ENCODE measurements at regions not wholly inside any gene's neighbourhood (a gene's known extent, or its start where the extent isn't known, plus 50 kb on each side); places are given as distances from the start of the nearest gene placed in this dataset.

DNA sequence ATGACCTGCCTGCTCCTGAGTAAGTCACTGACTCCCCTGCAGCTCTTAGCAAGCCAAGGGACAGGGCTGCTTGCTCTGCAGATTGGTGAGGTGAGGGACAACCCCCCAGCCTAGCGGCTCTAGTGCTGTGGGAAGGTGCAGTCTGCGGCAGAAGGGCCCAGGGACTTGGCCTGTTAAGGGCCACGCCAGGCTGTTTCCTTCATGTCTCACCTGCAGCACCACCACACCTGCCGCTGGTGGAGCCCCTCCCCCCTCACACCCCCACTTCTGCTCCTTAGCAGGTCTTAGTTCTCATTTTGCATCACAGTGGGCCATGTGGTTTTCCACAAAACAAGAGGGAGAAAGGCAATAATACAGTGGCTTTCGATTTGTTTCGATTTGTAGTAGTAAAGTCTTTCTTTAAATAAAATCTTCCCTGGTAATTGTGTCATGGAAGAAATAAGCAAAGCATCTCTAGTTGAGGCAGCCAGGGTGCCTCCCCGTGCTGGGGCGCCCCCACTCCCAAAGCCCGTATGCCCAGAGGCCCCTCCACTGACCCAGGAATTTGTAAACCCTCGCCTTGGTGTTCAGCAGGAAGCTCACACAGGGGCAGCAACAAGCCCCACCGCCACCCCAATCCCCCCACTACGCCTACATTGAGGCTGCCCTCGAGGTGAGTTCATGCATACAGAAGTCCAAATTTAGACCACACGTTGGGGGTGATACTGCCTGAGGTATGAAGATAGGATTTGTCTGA is 86.5 kb upstream of the CLDN5 start:
- 55 to 66% methylated on average over 14 of the region's 14 CpGs for WGBS, 2 donors
- intact Hi-C loops (cut with DNase I; ENCODE audit: low total_unique reads): no loop called here

DNA sequence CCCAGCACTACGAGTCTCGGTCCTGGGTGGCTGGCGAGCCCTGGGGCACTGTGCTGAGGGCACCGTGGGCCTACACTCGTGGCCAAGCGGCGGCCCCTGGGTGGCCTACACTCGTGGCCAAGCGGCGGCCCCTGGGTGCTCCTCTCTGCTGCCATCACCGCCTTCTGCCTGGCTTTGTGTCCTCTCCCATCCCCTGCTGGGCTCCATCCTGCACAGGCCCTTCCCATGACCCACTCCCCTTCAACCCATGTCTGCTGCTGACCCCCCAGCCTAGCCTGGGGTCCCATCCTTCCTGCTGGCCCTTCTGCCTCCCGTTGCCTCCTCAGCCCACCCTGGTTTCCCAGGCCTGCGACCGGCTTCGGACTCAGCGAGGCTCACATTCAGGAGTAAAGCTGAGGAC is 87.4 kb upstream of the CLDN5 start:
- intact Hi-C loops (cut with DNase I; ENCODE audit: low total_unique reads): no loop called here
- 84 to 89% methylated on average over 16 of the region's 16 CpGs for WGBS, 2 donors
- no peak for DNase-seq (ENCODE audit: low spot score in 2 of 2)
- no peak overlapping the region for H3K4me3 ChIP-seq (ENCODE audit: low read depth, poor library complexity, severe bottlenecking)
- TF ChIP-seq, protein P1, sequence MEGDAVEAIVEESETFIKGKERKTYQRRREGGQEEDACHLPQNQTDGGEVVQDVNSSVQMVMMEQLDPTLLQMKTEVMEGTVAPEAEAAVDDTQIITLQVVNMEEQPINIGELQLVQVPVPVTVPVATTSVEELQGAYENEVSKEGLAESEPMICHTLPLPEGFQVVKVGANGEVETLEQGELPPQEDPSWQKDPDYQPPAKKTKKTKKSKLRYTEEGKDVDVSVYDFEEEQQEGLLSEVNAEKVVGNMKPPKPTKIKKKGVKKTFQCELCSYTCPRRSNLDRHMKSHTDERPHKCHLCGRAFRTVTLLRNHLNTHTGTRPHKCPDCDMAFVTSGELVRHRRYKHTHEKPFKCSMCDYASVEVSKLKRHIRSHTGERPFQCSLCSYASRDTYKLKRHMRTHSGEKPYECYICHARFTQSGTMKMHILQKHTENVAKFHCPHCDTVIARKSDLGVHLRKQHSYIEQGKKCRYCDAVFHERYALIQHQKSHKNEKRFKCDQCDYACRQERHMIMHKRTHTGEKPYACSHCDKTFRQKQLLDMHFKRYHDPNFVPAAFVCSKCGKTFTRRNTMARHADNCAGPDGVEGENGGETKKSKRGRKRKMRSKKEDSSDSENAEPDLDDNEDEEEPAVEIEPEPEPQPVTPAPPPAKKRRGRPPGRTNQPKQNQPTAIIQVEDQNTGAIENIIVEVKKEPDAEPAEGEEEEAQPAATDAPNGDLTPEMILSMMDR (IDR thresholded peaks at IDR 0.05): no peak
- TF ChIP-seq POLR2A (IDR thresholded peaks at IDR 0.05): no peak

More for the DNA sequence above, 86.5 kb upstream of the CLDN5 start:
- no peak for TF ChIP-seq POLR2A (IDR thresholded peaks at IDR 0.05)
- TF ChIP-seq, protein P1 (IDR thresholded peaks at IDR 0.05): no peak
- no peak overlapping the region for H3K4me3 ChIP-seq (ENCODE audit: low read depth, poor library complexity, severe bottlenecking)
- DNase-seq (ENCODE audit: low spot score in 2 of 2): no peak

DNA sequence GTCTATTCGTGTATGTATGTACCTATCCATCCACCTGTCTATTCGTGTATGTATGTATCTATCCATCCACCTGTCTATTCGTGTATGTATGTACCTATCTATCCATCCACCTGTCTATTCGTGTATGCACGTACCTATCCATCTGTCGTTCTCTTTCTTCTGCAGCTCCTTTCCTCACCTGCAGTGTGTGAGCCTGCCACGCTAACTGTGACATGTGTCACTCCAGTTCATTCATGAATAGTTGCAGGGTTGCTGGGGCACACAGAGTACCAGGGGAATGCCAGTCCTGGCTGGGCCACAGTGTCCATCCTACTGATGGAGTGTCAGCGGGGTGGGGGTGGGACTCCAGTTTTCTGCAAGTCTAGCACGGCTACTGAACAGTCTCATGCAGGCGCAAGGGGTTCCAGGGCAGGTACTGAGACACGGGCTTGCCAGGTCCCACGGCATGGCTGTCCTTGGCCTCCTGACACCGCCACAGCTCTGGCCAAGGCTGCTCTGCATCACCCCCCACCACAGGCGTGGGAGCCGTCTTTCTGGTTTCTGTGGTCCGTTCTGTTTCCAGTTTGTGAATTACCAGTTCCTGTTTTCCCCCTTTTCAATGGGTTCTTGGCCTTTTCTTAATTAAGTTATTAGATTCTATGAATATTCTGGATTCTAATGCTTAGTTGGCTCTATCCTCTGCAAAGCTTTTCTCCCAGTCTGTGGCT is 88.8 kb upstream of the CLDN5 start:
- intact Hi-C loops (cut with DNase I; ENCODE audit: low total_unique reads): no loop called here
- TF ChIP-seq, protein P1 (IDR thresholded peaks at IDR 0.05): no peak
- TF ChIP-seq POLR2A (IDR thresholded peaks at IDR 0.05): no peak
- WGBS, 2 donors: 69 to 74% methylated on average over 16 of the region's 16 CpGs

DNA sequence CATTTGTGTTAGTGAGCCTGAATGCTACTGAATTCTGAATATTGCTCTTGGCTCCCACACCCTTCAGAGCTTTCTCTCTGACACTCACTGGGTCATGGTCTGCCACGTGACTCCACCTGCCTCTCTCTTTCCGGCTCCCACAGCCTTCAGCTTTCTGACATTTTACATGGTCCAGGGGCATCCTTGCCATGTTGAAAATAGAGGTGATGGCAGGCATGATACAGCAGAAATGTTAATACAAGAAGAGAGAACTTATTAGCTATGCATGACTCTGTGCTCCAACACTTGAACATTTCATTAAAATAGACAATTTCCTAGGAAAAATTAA is 90.3 kb upstream of the CLDN5 start:
- 75 to 77% methylated on average over 2 of the region's 2 CpGs for WGBS, 2 donors
- no peak for DNase-seq (ENCODE audit: low spot score in 2 of 2)
- TF ChIP-seq, protein P1 (IDR thresholded peaks at IDR 0.05): no peak
- no peak for TF ChIP-seq POLR2A (IDR thresholded peaks at IDR 0.05)
- intact Hi-C loops (cut with DNase I; ENCODE audit: low total_unique reads): no loop called here
- no peak overlapping the region for H3K4me3 ChIP-seq (ENCODE audit: low read depth, poor library complexity, severe bottlenecking)

More for the DNA sequence above, 88.8 kb upstream of the CLDN5 start:
- no peak for DNase-seq (ENCODE audit: low spot score in 2 of 2)
- H3K4me3 ChIP-seq (ENCODE audit: low read depth, poor library complexity, severe bottlenecking): no peak overlapping the region

DNA sequence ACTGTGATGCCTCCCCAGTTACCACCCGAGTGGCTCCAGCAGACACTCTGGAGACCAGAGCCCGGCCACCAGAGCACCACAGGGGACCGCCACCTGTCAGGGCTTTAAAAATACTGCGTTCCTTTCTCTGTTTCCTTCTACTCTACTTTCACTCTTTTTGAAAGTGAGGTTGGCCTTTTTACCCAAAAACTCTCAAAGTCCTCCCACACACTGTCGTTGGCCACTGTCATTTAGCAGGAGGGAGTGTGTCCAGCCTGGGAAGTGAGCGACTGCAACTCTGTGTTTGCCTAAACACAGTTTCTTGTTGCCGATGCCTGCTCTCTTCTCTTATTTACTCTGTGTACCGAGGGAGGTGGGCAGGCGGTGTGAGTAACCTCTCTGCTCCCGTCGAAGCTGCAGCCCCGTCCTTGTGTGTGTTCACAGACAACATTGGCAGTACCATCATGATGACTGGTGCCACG is 90.8 kb upstream of the CLDN5 start:
- 75 to 76% methylated on average over 13 of the region's 13 CpGs for WGBS, 2 donors
- H3K4me3 ChIP-seq (ENCODE audit: low read depth, poor library complexity, severe bottlenecking): no peak overlapping the region
- DNase-seq (ENCODE audit: low spot score in 2 of 2): no peak
- TF ChIP-seq POLR2A (IDR thresholded peaks at IDR 0.05): no peak
- TF ChIP-seq, protein P1 (IDR thresholded peaks at IDR 0.05): no peak
- intact Hi-C loops (cut with DNase I; ENCODE audit: low total_unique reads): no loop called here

All from lower leg skin (tissue), 4 donors.